Eye (tissue), 1 donor: ENCODE measurements at regions not wholly inside any gene's neighbourhood (a gene's known extent, or its start where the extent isn't known, plus 50 kb on each side); places are given as distances from the start of the nearest gene placed in this dataset.
"Not testable (repeated sequence)": the region's sequence is repeated elsewhere in the genome, so short reads cannot be mapped to it uniquely, and the experiment has no call there.

Source experiments
- DNase-seq: peaks from one replicate; pipeline ENCODE4 v3.0.0-alpha.2; 2015

GRCh38 chr14:62429683-62430082 lies 615.6 kb downstream of the KCNH5 start:
- DNase-seq: no peak

- DNase-seq: no peak
These were observed 613.8 kb downstream of the KCNH5 start for GRCh38 chr14:62431496-62431895.

DNA sequence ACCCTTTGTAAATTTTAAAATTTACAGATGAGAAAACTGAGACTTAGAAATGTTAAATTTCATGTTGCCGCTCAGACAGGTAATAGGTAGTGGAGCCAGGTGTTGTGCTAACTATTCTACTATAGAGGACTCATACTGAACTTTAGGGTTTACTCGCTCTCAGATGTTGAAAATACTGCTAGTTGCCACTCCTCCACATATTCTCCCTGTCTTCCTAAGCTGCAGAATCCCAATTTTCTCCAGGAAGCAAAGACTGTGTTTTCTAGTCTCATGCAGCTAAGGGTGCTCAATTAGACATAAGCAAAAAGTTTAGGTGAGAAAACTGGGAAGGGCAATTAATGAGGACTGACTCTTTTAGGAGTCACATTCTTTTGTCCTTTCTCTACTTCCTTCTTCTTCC lies 612.3 kb downstream of the KCNH5 start:
- DNase-seq: no peak

DNA sequence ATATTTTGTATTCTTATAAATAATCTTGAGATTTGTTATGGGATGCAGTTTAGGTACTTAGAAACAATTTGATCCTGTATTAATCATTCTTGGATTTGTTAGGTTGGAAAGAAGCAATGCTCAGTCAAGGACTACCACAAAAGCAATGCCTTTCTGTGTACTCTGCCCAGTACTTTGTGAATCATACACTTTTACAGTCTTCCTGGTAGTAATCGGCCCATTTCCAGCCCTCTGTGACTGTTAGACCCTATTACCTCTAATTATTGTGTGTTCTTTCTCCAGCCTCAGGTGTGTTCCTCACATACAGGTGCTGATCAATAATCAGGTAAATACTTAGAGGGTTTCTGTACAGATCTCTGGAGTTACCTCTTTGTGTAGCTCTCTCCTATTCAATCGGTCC lies 609.0 kb downstream of the KCNH5 start:
- DNase-seq: no peak

GRCh38 chr14:62439210-62439609 lies 606.0 kb downstream of the KCNH5 start:
- no peak for DNase-seq

DNA sequence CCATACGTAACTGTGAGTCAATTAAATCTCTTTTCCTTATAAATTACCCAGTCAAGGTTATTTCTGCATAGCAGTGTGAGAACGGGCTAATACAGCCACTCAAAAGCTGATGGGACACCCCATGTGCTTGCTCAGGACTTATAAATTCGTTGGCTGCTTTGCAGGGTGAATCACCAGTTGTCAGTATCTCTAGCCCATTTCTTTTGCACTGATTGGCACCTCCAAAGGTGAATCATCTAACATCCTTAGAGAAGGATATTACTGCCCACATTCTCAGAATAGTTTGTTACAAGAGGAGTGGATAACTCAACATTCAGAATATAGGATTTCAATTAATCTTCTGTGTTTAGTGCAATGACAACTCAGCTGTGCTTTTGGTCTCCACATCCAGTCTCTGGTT lies 601.5 kb downstream of the KCNH5 start:
- no peak for DNase-seq

- no peak for DNase-seq
These were observed 599.7 kb downstream of the KCNH5 start for GRCh38 chr14:62445570-62445969.

GRCh38 chr14:62451221-62451620 lies 594.0 kb downstream of the KCNH5 start:
- no peak for DNase-seq

GRCh38 chr14:62453226-62453625 lies 592.0 kb downstream of the KCNH5 start:
- DNase-seq: no peak

- DNase-seq: no peak
These were observed 589.8 kb downstream of the KCNH5 start for GRCh38 chr14:62455446-62455845.

- no peak for DNase-seq
These were observed 582.3 kb downstream of the KCNH5 start for GRCh38 chr14:62462988-62463387.

- DNase-seq: no peak
These were observed 576.3 kb downstream of the KCNH5 start for GRCh38 chr14:62468946-62469345.

- no peak for DNase-seq
These were observed 574.3 kb downstream of the KCNH5 start for GRCh38 chr14:62470935-62471334.

GRCh38 chr14:62491146-62491545 lies 554.1 kb downstream of the KCNH5 start:
- DNase-seq: no peak

GRCh38 chr14:62497708-62498107 lies 547.5 kb downstream of the KCNH5 start:
- no peak for DNase-seq

GRCh38 chr14:62501021-62501750 lies 544.1 kb downstream of the KCNH5 start:
- no peak for DNase-seq

DNA sequence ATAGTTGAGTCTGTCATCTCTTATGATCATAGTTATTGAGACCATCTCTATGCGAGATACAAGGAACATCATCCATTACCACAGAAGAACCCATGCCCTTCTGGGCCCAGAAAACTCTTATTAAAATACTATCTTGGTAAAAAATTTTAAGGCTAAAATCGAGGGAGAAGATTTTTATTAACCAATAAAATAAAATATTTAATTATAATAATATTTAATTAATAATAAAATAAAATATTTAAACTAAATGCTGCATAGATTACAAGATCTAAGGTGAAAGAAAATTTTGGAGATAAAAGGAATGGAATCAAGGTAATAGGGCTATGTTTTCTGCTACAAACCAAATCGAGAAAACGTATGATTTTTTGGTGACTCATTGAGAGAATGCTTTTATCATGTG lies 540.2 kb downstream of the KCNH5 start:
- no peak for DNase-seq

DNA sequence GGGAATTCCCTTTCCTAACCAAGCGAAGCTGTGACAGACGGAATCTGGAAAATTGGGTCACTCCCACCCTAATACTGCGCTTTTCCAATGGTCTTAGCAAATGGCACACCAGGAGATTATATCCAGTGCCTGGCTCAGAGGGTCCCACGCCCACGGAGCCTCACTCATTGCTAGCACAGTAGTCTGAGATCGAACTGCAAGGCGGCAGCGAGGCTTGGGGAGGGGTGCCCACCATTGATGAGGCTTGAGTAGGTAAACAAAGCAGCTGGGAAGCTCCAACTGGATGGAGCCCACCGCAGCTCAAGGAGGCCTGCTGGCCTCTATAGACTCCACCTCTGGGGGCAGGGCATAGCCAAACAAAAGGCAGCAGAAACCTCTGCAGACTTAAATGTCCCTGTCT lies 523.9 kb downstream of the KCNH5 start:
- DNase-seq: not testable (repeated sequence)

- no peak for DNase-seq
These were observed 517.0 kb downstream of the KCNH5 start for GRCh38 chr14:62528296-62528695.

GRCh38 chr14:62532181-62532580 lies 513.1 kb downstream of the KCNH5 start:
- no peak for DNase-seq

- DNase-seq: no peak
These were observed 498.3 kb downstream of the KCNH5 start for GRCh38 chr14:62546862-62547474.

DNA sequence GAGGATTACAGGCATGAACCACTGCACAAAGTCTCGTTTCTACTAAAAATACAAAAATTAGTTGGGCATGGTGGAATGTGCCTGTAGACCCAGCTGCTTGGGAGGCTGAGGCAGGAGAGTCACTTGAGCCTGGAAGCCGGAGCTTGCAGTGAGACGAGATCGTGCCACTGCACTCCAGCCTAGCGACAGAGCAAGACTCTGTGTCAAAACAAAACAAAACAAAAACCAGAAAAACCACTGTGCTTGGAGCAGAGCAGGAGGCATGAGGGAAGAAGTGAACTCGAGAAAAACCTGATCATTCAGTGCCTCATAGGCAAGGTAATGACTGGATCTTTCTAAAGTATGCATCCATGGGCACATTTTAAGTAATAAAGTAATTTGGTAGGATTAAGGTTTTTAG lies 487.8 kb downstream of the KCNH5 start:
- DNase-seq: no peak

DNA sequence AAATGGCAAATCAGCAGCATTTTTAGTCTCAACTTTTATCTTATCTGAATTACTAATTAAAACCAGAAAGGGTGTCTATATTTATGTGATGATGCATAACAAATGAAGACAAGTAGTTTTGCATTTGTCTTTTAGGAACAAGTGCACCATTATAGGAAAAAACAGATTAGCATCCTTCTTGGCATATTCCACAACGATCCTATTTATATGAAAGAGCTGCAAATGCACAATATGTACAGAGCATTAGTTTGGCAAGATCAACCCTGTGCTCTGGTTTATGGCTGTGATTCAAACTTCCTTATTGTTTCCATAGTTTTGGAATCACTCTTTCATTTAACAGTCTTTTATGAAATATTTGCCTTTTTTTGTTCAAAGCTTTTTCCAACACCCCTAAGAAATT lies 486.8 kb downstream of the KCNH5 start:
- DNase-seq: peak; percentile 2

- DNase-seq: no peak
These were observed 460.0 kb downstream of the KCNH5 start for GRCh38 chr14:62585247-62585646.

DNA sequence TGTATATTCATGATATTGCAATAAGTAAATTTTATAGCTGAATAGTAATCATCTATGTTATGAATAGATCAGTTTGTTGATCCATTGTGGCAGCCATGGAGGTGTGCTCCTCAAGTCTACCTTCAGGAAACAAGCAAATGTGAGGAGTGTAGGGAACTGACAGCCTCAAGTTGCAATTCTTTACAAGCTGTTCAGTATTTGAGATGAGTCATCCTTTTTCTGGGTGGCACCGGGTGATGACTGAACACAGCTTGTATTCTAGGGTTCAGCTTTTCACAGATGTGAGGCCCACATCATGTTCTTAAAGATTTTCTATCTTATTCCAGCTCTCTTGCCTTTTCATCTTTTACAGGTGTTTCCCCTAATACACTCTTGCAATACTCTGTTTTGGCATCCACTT lies 452.4 kb downstream of the KCNH5 start:
- DNase-seq: no peak
